Liver (tissue), 3 donors: ENCODE measurements at regions not wholly inside any gene's neighbourhood (a gene's known extent, or its start where the extent isn't known, plus 50 kb on each side); places are given as distances from the start of the nearest gene placed in this dataset.

Experiments used
- EGR1 ChIP-seq, 2 donors: IDR thresholded peaks; 2 replicates each; pipeline ENCODE4 v1.6.1; 2016 to 2018; ENCODE audit warnings: antibody characterized with exemption in 2 of 2, low read depth in 2 of 2
- GABPA ChIP-seq, 2 donors: IDR thresholded peaks in 1 of 2; conservative IDR thresholded peaks in 1 of 2; 2 replicates each; pipeline ENCODE4 v1.6.1; 2016; ENCODE audit warnings: antibody characterized with exemption in 2 of 2, mild to moderate bottlenecking in 1 of 2, moderate library complexity in 1 of 2
- NR2F2 ChIP-seq: IDR thresholded peaks from 2 replicates; pipeline ENCODE4 v1.6.1; 2016; ENCODE audit warnings: antibody characterized with exemption
- RAD21 ChIP-seq, 2 donors: IDR thresholded peaks; 2 replicates each; pipeline ENCODE4 v1.6.1; 2016; ENCODE audit warnings: antibody characterized with exemption in 2 of 2, mild to moderate bottlenecking in 2 of 2
- RXRA ChIP-seq, 2 donors: IDR thresholded peaks; 2 replicates each; pipeline ENCODE4 v1.6.1; 2017 to 2018; ENCODE audit warnings: antibody characterized with exemption in 2 of 2, mild to moderate bottlenecking in 1 of 2
- SP1 ChIP-seq: IDR thresholded peaks from 2 replicates; pipeline ENCODE4 v1.6.1; 2018; ENCODE audit warnings: antibody characterized with exemption, mild to moderate bottlenecking
- TAF1 ChIP-seq: conservative IDR thresholded peaks from 2 replicates; pipeline ENCODE4 v1.6.1; 2016; ENCODE audit warnings: antibody characterized with exemption, mild to moderate bottlenecking
- YY1 ChIP-seq: IDR thresholded peaks from 2 replicates; pipeline ENCODE4 v1.6.1; 2016; ENCODE audit warnings: antibody characterized with exemption, mild to moderate bottlenecking
- TF ChIP-seq, protein P1 (sequence below): fragments of 150-350 bp; IDR thresholded peaks from 2 replicates; pipeline ENCODE4 v1.5.1; 2017; ENCODE audit warnings: improper control_type of control experiment, low read depth, low read length; ENCODE audit not compliant: missing input control
- TF ChIP-seq, protein P2 (sequence below): IDR thresholded peaks from 2 replicates; pipeline ENCODE4 v1.6.1; 2016; ENCODE audit warnings: antibody characterized with exemption
- TF ChIP-seq, protein P3 (sequence below): IDR thresholded peaks from 2 replicates; pipeline ENCODE4 v1.6.1; 2016; ENCODE audit warnings: antibody characterized with exemption, mild to moderate bottlenecking
- TF ChIP-seq, protein P4 (sequence below): IDR thresholded peaks from 2 replicates; pipeline ENCODE4 v1.6.1; 2016; ENCODE audit warnings: antibody characterized with exemption
- TF ChIP-seq, protein P5 (sequence below): IDR thresholded peaks from 2 replicates; pipeline ENCODE4 v1.6.1; 2016; ENCODE audit warnings: antibody characterized with exemption
- donor health status: healthy.
- donor health status: healthy.

DNA sequence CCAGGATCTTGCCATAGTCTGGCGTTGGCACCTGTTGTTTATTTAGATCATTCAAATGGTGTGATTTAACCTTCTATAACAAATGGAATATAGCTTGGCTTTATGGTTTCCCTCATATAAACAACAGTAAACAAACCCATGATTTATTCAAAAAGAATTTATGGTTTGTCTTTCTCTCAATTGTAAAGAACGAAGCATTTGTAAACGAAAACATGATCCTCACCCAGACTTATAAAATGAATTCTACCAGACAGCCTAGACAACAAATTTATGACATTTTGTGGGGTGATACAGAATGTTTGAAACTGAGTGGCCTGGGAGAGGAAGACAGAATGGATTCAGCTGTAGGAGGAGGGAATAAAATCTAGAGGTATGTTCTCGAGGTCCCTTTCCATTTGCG lies 66.1 kb upstream of the PTGFR start:
- TF ChIP-seq, protein P1, sequence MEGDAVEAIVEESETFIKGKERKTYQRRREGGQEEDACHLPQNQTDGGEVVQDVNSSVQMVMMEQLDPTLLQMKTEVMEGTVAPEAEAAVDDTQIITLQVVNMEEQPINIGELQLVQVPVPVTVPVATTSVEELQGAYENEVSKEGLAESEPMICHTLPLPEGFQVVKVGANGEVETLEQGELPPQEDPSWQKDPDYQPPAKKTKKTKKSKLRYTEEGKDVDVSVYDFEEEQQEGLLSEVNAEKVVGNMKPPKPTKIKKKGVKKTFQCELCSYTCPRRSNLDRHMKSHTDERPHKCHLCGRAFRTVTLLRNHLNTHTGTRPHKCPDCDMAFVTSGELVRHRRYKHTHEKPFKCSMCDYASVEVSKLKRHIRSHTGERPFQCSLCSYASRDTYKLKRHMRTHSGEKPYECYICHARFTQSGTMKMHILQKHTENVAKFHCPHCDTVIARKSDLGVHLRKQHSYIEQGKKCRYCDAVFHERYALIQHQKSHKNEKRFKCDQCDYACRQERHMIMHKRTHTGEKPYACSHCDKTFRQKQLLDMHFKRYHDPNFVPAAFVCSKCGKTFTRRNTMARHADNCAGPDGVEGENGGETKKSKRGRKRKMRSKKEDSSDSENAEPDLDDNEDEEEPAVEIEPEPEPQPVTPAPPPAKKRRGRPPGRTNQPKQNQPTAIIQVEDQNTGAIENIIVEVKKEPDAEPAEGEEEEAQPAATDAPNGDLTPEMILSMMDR, result no peak
- TF ChIP-seq SP1 (no peak), TAF1 (no peak), EGR1 (IDR thresholded peaks at IDR 0.05; ENCODE audit: low read depth in 2 of 2) (no peak), RXRA (IDR thresholded peaks at IDR 0.05) (no peak), GABPA (IDR thresholded peaks at IDR 0.05 in 1 of 2, conservative IDR thresholded peaks at IDR 0.05 in 1 of 2) (no peak), RAD21 (IDR thresholded peaks at IDR 0.05) (no peak), YY1 (no peak), NR2F2 (no peak)
- TF ChIP-seq, protein P2, sequence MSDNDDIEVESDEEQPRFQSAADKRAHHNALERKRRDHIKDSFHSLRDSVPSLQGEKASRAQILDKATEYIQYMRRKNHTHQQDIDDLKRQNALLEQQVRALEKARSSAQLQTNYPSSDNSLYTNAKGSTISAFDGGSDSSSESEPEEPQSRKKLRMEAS, result no peak
- TF ChIP-seq, protein P3, sequence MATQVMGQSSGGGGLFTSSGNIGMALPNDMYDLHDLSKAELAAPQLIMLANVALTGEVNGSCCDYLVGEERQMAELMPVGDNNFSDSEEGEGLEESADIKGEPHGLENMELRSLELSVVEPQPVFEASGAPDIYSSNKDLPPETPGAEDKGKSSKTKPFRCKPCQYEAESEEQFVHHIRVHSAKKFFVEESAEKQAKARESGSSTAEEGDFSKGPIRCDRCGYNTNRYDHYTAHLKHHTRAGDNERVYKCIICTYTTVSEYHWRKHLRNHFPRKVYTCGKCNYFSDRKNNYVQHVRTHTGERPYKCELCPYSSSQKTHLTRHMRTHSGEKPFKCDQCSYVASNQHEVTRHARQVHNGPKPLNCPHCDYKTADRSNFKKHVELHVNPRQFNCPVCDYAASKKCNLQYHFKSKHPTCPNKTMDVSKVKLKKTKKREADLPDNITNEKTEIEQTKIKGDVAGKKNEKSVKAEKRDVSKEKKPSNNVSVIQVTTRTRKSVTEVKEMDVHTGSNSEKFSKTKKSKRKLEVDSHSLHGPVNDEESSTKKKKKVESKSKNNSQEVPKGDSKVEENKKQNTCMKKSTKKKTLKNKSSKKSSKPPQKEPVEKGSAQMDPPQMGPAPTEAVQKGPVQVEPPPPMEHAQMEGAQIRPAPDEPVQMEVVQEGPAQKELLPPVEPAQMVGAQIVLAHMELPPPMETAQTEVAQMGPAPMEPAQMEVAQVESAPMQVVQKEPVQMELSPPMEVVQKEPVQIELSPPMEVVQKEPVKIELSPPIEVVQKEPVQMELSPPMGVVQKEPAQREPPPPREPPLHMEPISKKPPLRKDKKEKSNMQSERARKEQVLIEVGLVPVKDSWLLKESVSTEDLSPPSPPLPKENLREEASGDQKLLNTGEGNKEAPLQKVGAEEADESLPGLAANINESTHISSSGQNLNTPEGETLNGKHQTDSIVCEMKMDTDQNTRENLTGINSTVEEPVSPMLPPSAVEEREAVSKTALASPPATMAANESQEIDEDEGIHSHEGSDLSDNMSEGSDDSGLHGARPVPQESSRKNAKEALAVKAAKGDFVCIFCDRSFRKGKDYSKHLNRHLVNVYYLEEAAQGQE, result no peak
- TF ChIP-seq, protein P4, sequence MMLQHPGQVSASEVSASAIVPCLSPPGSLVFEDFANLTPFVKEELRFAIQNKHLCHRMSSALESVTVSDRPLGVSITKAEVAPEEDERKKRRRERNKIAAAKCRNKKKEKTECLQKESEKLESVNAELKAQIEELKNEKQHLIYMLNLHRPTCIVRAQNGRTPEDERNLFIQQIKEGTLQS, result no peak
- TF ChIP-seq, protein P5, sequence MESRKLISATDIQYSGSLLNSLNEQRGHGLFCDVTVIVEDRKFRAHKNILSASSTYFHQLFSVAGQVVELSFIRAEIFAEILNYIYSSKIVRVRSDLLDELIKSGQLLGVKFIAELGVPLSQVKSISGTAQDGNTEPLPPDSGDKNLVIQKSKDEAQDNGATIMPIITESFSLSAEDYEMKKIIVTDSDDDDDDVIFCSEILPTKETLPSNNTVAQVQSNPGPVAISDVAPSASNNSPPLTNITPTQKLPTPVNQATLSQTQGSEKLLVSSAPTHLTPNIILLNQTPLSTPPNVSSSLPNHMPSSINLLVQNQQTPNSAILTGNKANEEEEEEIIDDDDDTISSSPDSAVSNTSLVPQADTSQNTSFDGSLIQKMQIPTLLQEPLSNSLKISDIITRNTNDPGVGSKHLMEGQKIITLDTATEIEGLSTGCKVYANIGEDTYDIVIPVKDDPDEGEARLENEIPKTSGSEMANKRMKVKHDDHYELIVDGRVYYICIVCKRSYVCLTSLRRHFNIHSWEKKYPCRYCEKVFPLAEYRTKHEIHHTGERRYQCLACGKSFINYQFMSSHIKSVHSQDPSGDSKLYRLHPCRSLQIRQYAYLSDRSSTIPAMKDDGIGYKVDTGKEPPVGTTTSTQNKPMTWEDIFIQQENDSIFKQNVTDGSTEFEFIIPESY, result no peak
